Islet of Langerhans (tissue), 1 donor: ENCODE measurements at regions not wholly inside any gene's neighbourhood (a gene's known extent, or its start where the extent isn't known, plus 50 kb on each side); places are given as distances from the start of the nearest gene placed in this dataset.
"Not testable (repeated sequence)": the region's sequence is repeated elsewhere in the genome, so short reads cannot be mapped to it uniquely, and the experiment has no call there.

Source experiments
- FAIRE-seq: peaks from one replicate; lab custom pipeline; 2011; peaks lifted over from hg19 to GRCh38; lab: Jason Lieb, UNC

DNA sequence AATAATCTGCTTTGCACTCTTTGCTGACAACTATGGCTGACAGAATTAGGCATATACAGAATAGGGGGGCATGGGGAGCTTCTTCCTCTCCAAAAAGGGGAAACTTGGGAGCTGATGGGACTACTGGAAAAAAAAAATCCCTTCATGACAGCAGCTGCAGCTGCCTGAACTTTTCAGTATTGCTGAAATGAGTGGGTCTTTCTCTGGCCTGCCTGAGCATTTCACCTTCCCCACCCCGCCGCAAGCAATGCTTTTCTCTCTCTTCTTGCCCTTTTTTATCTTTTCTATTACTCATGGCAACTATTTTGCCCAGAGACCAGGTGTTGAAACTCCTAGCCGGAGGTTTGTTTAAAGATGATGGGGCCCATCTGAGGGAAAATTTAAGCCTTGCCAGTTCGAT is 244.9 kb downstream of the SEMA3D start:
- FAIRE-seq, result no peak

DNA sequence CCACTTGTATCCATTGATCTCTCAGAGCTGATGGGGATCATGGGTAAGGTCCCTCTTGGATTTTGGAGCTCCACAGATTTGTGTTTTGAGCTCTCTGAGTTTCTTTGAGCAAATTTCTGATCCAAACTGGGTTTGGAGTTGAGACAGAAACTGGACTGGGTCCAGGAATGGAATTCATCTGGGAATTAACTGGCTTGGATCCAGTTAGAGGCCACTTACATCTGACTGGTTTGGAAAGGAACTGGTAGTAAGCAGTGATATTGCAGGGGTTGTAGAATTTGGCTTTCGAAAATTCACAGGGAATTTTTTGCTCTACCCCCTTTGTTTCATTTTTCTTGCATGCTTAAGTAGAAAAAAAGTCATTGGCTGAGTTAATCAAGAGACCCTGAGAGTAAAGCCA is 245.6 kb downstream of the SEMA3D start:
- FAIRE-seq, result no peak

DNA sequence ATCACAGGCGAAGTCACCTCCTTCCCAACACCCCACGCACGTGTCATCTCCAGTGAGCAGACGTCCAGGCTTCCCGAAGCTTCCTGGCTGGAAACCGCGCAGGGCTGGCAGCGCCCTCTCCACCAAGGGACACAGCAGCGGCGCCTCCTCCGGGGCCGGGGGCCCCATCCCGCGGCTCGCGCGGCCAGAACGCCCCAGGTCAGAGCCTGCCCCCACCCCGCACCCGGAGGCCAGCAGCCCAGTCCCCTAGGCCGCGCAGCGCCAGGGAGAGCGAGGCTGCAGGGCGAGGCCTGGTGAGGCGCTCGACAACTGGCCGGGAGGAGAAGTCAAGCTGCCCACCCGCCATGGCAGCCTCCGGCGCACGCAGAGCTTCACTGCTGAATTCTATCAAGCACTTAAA is 247.0 kb downstream of the SEMA3D start:
- no peak for FAIRE-seq

DNA sequence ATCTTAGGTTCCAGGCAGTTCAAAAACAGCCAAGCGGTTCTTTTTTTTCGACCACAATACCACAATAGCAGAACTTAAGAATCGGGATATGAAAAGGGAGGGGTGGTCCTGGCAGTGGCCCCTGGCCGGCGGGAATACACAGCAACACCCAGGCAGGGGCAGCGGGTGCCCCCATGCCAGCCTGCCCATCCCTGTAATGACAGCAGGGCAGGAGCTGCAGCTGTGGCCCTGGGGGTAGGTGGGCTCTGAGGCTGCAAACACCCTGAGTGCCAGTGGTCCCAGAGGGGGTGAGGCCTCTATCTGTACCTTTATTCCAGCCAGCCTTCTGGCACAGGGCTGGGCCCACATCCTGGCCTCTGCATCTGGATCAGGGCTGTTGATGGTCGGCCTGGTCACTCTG is 247.4 kb downstream of the SEMA3D start:
- FAIRE-seq, result no peak

DNA sequence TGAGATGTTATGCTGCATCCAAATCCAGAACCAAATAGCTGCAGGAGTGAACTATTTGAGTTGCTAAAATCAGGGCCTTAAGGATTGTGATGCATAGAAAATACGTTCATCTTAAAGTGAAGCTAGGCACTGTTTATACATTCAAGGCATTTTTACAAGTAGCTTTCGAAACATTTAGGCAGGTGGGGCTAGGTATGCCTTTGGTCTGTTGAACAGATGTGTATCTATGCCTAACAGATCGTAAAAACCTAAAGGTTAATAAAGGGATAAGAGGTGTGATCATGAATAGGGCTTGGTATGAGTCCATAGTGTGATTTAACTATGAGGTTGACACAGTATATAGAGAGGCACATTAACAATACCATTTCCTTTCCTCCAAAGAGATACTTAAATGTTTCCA is 262.5 kb downstream of the SEMA3D start:
- no peak for FAIRE-seq

DNA sequence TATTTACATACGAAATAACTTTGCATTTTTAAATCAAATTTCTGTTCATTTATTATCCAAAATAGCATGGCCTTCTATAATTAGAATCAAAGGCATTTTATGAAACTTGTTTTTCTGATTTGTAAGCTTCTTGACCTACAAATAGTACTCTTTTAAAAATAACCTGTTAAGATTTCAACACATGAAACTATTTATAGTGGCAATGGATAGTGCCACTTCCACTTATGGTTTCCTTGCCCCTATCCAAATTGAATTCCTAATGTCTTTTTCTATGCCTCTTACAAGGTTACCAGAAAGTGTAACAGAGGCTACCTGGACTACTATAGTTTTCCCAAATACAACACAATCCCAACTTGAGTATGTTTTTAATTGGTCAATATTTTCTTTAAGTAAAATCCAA is 263.5 kb downstream of the SEMA3D start:
- FAIRE-seq, result peak; percentile 83

DNA sequence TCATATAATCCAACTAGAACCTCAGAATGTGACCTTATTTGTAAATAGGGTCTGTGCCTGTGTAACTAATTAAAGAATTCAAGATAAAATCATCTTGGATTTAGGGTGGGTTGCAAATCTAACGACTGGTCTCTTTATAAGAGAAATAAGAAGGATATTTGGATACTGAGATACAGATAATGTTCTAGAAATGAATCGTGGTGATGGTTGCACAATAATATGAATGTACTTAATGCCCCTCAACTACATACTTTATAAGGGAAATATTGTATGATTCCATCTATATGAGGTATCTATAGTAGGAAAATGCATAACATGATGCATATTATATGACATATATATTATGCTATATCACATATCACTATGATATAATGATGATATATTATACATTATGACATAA is 265.7 kb downstream of the SEMA3D start:
- no peak for FAIRE-seq

DNA sequence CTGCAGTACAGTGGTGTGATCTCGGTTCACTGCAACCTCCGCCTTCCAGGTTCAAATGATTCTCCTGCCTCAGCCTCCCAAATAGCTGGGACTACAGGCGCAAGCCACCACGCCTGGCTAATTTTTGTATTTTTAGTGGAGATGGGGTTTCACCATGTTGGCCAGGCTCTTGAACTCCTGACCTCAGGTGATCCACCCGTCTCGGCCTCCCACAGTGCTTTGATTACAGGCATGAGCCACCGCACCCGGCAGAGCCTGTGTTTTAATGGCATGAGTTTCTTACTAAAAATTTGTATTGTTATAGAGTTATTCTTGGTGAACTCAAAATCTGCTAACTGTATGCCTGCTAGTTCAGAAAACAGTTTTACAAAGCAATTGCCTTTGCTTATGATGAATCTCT is 269.9 kb downstream of the SEMA3D start:
- FAIRE-seq, result not testable (repeated sequence)

DNA sequence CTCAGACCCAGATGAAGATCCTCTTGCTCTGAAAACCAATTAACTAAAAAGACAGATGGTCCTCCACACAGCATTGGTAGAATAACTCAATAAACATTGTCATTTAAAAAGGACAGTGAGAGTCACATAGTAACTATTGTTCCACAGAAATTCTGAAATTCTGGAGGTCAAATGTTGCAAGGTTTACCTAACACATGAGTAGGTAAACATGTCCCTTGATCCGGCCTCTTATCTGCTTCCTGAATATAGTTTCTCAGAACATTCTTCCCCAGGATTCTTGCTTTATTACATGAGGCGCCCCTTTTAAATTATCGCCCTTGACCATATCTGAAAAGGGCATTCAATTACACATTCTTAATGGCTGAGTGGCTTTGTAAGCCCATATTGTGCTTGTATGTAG is 270.7 kb downstream of the SEMA3D start:
- FAIRE-seq, result no peak

DNA sequence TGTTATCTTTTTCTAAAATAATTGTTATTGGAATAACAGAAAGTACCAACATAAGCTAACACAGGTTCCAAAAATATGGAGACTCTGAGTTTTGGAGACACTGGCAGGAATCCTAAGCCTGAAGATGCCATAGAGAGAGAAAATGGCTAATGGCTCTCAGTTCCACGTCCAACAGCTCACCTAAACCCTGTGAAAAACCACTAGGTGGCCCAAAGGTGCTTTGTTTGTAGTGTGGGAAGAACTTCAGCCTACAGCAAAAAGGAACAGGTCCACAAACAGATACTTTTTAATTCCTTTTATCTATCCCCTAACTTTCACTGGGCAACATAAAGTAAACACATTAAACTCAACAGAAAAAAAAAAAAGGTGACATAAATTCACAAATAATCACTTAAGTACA is 272.3 kb downstream of the SEMA3D start:
- FAIRE-seq, result no peak

DNA sequence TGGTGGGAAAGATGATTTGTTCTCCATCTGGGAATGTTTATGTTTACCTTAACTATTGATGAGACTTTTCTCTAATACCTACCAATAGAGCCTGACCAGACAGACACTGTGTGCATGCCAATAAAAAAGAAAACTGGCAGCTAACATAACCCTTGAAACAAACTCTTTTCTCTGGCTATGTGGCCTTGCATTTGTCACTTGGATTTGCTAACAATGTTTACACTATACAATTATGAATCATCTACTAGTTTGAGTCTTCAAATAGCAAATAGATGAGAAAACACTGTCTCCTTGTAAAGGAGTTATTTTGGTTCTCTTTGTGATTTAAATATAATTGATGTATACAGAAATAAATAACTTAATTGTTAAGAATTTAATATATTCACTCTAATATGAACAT is 273.1 kb downstream of the SEMA3D start:
- FAIRE-seq, result no peak

DNA sequence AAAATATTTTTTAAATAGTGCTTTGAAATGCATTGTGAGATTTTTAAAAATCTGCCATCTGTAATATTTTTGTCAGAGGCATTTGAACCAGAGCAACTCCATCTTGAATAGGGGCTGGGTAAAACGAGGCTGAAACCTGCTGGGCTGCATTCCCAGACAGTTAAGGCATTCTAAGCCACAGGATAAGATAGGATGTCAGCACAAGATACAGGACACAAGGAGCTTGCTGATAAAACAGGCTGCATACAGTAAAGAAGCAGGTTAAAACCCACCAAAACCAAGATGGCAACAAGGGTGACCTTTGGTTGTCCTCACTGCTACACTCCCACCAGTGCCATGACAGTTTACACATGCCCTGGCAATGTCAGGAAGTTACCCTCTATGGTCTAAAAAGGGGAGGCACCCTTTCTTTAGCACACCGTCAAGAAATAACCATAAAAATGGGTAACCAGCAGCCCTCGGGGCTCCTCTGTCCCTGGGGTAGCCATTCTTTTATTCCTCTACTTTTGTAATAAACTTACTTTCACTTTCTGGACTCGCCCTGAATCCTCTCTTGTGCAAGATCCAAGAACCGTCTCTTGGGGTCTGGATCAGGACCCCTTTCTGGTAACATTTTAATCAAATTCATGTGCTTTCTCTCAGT is 273.7 kb downstream of the SEMA3D start:
- no peak for FAIRE-seq

DNA sequence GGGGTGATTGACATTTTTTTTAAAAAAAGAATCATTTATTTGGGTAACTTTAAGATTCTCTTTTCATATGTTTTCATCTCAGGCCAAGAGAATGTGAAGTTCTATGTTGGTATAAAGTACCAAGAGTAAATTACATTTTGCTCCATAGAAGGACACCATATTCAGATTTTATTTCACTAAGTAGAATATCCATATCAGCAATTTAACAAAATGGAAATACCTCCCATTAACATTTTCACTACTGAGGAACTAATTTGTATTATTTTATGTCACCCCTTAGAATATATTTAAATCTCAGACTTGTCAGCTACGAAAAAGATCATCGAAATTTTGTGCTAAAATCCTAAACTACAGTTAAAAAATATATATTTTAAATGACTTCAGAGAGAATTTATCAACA is 274.3 kb downstream of the SEMA3D start:
- no peak for FAIRE-seq

DNA sequence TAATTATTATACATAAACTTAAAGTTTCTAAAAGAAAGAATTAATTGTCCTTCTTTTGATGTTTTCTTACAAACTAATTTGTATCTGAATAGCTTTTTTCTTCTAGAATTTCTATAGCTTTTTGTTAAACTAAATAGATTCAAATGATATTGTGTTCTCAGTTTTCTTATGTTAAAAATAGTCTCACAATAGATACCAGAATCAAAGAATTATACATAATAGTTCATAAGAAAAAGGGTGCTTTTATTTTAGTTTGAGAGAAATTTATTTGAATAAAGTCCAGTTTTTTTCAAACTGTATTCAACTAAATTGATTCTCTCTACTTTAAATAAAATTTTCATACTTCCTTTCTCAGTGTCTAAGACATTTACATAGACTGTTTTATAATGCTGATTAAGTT is 274.8 kb downstream of the SEMA3D start:
- FAIRE-seq, result peak; percentile 53

DNA sequence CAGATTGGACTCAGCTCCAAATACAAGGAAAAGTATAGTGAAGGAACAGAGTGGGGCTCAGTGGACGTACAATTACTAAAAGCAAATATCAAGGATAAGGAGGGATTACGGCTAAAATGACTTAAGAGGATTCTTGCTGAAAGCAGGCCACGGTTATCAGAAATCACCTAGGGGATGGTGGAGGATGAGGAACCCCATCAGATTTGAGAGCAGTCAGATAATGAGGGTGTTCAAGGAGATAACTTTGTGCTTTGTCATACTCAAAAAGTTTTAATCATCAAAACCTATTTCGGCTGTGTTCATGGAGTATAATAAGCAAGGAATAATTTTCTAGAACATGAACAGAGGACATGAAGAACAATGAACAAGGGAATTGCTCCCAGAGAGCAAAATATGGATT is 275.8 kb downstream of the SEMA3D start:
- no peak for FAIRE-seq

DNA sequence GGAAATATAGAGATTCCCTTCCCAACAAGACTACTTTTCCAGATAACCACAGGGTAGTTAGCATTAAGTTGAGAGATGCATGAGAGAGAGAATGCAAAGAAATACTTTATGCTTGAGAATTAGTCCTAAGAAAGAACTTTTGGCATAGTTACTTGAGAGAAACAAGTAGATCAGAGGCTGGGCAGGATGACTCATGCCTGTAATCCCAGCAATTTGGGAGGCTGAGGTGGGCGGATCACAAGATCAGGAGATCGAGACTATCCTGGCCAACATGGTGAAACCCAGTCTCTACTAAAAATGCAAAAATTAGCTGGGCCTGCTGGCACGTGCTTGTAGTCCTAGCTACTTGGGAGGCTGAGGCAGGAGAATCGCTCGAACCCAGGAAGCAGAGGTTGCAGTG is 276.5 kb downstream of the SEMA3D start:
- not testable (repeated sequence) for FAIRE-seq

DNA sequence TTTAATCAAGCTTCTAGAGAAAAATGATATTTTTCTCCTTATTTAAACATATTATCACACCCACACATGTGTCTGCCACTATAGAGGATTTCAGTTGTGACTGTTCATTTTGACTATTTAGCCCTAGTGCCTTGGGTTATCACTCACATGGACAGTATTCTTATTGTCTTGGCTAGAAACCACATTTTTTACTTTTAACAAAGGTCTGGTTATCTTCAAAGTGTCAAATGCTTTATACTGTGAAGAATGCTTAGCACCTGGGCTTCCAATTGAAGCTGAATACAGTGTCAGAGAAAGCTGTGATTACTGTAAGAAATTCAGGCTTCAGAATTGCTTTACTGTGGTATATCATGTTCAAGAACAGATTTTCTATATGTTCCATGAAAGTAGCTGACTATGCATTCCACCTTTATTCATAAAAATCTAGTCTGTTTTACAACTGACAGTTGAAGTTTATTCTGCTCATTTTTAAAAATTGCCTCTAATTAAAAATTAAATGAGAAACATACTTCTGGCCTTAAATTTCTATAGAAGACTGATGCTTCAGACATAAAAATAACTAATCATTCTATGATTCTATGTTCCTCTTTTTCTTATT is 278.6 kb downstream of the SEMA3D start:
- no peak for FAIRE-seq

DNA sequence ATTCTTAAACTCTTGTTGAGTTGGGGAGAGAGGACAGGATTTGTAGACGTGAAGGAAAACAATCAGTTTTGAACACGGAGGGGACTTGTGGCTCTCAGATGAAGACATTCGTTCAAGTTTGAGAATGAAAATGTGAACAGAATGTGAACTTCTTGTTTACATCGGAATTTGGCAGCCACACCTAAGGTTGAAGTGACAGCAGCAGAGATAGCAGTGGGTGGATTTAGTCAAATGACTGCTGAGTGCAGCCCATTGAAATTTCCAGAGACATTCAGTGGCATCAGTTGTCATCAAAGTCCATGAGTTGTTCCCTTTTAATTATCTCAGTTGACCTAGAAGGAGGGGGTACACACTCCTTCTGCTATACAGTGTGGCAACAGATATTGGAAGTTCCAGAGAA is 280.0 kb downstream of the SEMA3D start:
- no peak for FAIRE-seq

DNA sequence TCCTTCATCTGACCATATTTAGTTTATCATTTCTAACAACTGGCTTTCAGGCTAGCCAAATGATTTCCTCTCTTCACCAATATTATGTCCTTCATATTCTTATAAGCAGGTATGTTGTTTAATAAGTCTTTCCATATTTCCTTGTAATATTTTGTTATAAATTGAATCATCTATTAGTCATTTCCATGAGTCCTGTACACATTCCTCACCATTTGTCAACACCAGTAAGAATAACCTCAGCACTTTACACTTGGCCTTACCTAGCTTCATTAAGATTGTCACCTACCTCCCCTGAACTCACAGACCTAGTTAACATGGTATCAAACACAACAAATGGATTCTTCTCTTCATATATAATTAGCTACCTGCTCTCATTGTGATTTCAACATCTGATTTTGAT is 282.3 kb downstream of the SEMA3D start:
- FAIRE-seq, result no peak

DNA sequence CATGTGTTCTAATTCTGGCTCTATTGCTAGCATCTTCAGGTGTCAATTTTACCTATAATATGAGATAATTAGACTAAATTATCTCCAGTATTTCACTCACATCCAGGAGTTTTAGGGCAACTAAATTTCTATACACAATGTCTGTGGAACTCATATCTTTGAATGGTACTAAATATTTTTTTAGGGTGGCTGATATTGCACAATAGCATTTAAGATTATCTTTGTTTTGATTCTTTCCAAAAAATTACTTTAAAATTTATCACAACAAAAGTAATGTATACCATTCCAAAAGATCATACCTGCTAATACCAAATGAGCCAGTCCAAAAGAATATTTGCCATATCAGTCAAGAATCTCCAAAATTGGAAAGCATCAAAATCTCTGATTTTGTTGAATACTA is 285.5 kb downstream of the SEMA3D start:
- no peak for FAIRE-seq

DNA sequence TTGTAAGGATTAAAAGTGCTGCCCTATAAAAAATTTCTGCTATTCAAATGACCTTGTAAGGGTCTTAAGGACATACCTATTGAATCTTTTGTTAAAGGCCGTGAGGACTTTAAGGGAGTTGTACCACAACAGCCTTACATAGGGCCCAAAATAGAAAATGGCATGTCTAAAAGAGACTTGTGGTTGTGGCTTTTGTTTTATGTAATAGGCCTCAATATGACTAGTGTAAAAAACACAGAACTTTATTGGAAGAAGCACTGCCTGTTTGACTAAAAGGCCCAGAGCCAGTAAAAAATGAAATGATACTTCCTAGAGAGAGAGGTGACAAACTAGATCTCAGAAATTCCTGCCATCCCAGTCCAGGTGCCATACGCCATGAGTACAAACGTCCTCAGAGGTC is 286.6 kb downstream of the SEMA3D start:
- FAIRE-seq, result no peak

DNA sequence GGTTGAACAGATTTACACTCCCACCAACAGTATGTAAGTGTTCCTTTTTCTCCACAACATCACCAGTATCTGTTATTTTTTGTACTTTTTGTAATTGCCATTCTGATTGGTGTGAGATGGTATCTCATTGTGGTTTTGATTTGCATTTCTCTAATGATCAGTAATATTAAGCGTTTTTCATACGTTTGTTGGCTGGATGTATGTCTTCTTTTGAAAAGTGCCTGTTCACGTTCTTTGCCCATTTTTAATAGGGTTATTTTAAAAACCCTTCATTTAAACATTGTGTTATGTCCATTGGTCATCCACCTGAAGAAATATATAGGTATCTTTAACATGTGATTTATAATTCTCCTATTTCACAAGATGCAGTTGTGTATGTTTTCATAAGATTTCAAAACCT is 291.3 kb downstream of the SEMA3D start:
- no peak for FAIRE-seq

DNA sequence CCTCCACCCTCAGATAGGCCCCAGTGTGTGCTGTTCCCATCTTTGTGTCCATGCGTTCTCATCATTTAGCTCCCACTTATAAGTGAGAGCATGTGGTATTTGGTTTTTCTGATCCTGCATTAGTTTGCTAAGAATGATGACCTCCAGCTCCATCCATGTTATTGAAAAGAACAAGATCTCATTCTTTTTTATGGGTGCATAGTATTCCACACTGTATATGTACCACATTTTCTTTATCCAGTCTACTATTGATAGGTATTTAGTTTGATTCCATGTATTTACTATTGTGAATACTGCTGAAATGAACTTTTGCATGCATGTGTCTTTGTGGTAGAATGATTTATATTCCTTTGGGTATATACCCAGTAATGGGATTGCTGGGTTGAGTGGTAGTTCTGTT is 303.3 kb downstream of the SEMA3D start:
- not testable (repeated sequence) for FAIRE-seq

DNA sequence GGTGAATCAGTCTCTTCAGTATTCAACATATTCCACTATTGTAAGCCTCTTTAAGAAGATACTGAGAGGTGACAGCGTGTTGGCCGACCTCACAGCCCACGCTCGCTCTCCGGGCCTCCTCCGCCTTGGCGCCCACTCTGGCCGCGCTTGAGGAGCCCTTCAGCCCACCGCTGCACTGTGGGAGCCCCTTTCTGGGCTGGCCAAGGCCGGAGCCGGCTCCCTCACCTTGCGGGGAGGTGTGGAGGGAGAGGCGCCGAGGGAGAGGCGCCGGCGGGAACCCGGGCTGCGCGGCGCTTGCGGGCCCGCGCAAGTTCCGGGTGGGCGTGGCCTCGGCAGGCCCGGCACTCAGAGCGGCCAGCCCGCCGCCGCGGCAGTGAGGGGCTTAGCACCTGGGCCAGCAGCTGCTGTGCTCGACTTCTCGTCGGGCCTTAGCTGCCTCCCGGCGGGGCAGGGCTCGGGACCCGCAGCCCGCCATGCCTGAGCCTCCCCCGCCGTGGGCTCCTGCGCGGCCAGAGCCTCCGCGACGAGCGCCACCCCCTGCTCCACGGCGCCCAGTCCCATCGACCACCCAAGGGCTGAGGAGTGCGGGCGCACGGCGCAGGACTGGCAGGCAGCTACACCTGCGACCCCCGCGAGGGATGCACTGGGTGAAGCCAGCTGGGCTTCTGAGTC is 306.4 kb downstream of the SEMA3D start:
- not testable (repeated sequence) for FAIRE-seq
